ENCODE measurements at regions not wholly inside any gene's neighbourhood (a gene's known extent, or its start where the extent isn't known, plus 50 kb on each side); places are given as distances from the start of the nearest gene placed in this dataset.

DNA sequence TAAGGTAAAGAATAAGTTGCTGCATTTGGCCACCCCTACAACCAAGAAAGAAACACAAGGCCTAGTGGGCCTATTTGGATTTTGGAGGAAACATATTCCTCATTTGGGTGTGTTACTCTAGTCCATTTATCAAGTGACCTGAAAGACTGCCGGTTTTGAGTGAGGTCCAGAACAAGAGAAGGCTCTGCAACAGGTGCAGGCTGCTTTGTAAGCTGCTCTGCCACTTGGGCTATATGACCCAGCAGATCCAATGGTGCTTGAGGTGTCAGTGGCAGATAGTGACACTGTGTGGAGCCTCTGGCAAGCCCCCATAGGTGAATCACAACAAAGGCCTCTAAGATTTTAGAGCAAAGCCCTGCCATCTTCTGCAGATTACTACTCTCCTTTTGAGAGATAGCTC is 491.3 kb downstream of the TAFA4 start:
- no peaks in the 10 kb centered on the region for H3K4me1 ChIP-seq
- H3K27me3 ChIP-seq: no peaks in the 10 kb centered on the region
- TF ChIP-seq, protein P1, sequence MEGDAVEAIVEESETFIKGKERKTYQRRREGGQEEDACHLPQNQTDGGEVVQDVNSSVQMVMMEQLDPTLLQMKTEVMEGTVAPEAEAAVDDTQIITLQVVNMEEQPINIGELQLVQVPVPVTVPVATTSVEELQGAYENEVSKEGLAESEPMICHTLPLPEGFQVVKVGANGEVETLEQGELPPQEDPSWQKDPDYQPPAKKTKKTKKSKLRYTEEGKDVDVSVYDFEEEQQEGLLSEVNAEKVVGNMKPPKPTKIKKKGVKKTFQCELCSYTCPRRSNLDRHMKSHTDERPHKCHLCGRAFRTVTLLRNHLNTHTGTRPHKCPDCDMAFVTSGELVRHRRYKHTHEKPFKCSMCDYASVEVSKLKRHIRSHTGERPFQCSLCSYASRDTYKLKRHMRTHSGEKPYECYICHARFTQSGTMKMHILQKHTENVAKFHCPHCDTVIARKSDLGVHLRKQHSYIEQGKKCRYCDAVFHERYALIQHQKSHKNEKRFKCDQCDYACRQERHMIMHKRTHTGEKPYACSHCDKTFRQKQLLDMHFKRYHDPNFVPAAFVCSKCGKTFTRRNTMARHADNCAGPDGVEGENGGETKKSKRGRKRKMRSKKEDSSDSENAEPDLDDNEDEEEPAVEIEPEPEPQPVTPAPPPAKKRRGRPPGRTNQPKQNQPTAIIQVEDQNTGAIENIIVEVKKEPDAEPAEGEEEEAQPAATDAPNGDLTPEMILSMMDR (IDR thresholded peaks at IDR 0.05): no peak
- TF ChIP-seq POLR2A (IDR thresholded peaks at IDR 0.05): no peak
- no peak overlapping the region for H3K27ac ChIP-seq
- no peaks in the 10 kb centered on the region for H3K36me3 ChIP-seq
- intact Hi-C loops (cut with DNase I; ENCODE audit: low total_unique reads): no loop called here
- H3K9me3 ChIP-seq: no peaks in the 10 kb centered on the region
- no peak for DNase-seq
- H3K4me3 ChIP-seq: no peak overlapping the region

GRCh38 chr3:68436619-68437401 is 495.5 kb downstream of the TAFA4 start:
- DNase-seq: no peak
- Histone ChIP-seq H3K9me3 (no peaks in the 10 kb centered on the region), H3K27ac (no peak overlapping the region), H3K27me3 (no peaks in the 10 kb centered on the region), H3K4me3 (no peak overlapping the region), H3K36me3 (no peaks in the 10 kb centered on the region), H3K4me1 (no peaks in the 10 kb centered on the region)
- intact Hi-C loops (cut with DNase I; ENCODE audit: low total_unique reads): no loop called here
- no peak for TF ChIP-seq POLR2A (IDR thresholded peaks at IDR 0.05)
- TF ChIP-seq, protein P1 (IDR thresholded peaks at IDR 0.05): no peak

DNA sequence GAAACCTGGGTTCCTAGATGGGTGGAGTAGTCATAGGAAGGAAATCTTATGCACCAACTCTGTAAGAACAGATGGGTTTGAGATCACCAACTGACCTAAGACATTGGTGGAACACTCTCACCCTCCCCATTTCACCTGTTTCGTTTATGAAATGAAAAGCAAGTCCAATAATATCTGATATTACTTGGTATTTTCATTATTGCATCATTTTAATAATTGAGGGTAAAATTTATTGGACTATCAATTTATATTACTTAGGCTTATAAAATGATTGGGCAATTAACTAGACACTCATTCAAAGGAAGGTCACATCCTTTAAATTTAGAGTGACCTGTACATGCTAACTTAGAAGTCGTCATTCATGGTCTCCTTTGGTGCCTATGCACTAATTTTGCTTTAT is 503.9 kb downstream of the TAFA4 start:
- no peaks in the 10 kb centered on the region for H3K36me3 ChIP-seq
- TF ChIP-seq POLR2A (IDR thresholded peaks at IDR 0.05): no peak
- TF ChIP-seq, protein P1 (IDR thresholded peaks at IDR 0.05): no peak
- intact Hi-C loops (cut with DNase I; ENCODE audit: low total_unique reads): no loop called here
- H3K4me3 ChIP-seq: no peak overlapping the region
- DNase-seq: no peak
- no peaks in the 10 kb centered on the region for H3K27me3 ChIP-seq
- no peak overlapping the region for H3K27ac ChIP-seq
- H3K9me3 ChIP-seq: no peaks in the 10 kb centered on the region
- no peaks in the 10 kb centered on the region for H3K4me1 ChIP-seq

- TF ChIP-seq POLR2A (IDR thresholded peaks at IDR 0.05): no peak
- TF ChIP-seq, protein P1 (IDR thresholded peaks at IDR 0.05): no peak
- Histone ChIP-seq H3K36me3 (no peaks in the 10 kb centered on the region), H3K27me3 (no peaks in the 10 kb centered on the region), H3K4me3 (no peak overlapping the region), H3K27ac (no peak overlapping the region), H3K9me3 (no peaks in the 10 kb centered on the region), H3K4me1 (no peaks in the 10 kb centered on the region)
- DNase-seq: no peak
- intact Hi-C loops (cut with DNase I; ENCODE audit: low total_unique reads): no loop called here
These were observed 507.4 kb downstream of the TAFA4 start for GRCh38 chr3:68424796-68425460.

DNA sequence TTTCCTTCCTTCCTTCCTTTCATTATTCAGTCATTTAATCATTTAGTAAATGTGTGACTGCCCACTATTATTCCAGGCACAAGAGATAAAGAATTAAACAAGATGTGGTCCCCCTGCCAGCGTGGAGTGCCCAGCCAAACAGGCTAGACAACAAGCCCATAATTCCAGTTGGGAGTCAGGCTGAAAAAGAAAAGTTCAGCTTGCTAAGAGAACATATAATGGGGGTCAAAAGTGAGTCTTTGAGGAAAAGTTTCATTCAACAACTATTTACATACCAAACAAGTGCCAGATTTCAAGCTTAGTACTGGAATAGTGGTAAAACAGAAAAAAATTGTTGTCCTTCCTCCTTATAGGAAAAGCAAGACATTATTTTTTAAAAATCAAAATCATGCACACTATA is 523.7 kb downstream of the TAFA4 start:
- Histone ChIP-seq H3K27ac (no peak overlapping the region), H3K4me1 (no peaks in the 10 kb centered on the region), H3K9me3 (no peaks in the 10 kb centered on the region), H3K36me3 (no peaks in the 10 kb centered on the region), H3K4me3 (no peak overlapping the region), H3K27me3 (no peaks in the 10 kb centered on the region)
- DNase-seq: no peak
- TF ChIP-seq, protein P1 (IDR thresholded peaks at IDR 0.05): no peak
- no peak for TF ChIP-seq POLR2A (IDR thresholded peaks at IDR 0.05)
- intact Hi-C loops (cut with DNase I; ENCODE audit: low total_unique reads): no loop called here
